SK-N-SH (cell line): ENCODE measurements at regions not wholly inside any gene's neighbourhood (a gene's known extent, or its start where the extent isn't known, plus 50 kb on each side); places are given as distances from the start of the nearest gene placed in this dataset.
"Not testable (repeated sequence)": the region's sequence is repeated elsewhere in the genome, so short reads cannot be mapped to it uniquely, and the experiment has no call there.

Experiments used
- CTCF ChIA-PET: fragments of 300-600, 350-600 bp; formaldehyde crosslinking; extraction: SDS; loops from one replicate; lab custom pipeline; 2021; lab: Yijun Ruan, JAX
- POLR2A ChIA-PET: fragments of 350-600 bp; sonication (Branson Sonifier 250); formaldehyde crosslinking; extraction: SDS; loops from one replicate; lab custom pipeline; 2020; ENCODE audit warnings: antibody characterized with exemption, inconsistent platforms; lab: Yijun Ruan, JAX
- DNase-seq: peaks from one replicate; pipeline ENCODE4 v3.0.0; 2012
- H2AFZ ChIP-seq: fragments of 200-600 bp; sonication (generic); 2 replicates; pipeline ENCODE4 v1.8.1; 2016; ENCODE audit warnings: antibody characterized with exemption, mild to moderate bottlenecking, low read depth
- H3F3A ChIP-seq: fragments of 200-600 bp; sonication (generic); replicated peaks from 2 replicates; pipeline ENCODE3; 2016; ENCODE audit warnings: antibody characterized with exemption, mild to moderate bottlenecking; ENCODE audit not compliant: insufficient read depth
- H3K27ac ChIP-seq, 2 experiments: fragments of 200-500 bp in 1 of 2; fragments of 200-600 bp in 1 of 2; sonication (Bioruptor generic) in 1 of 2; sonication (generic), shearing (Covaris generic) in 1 of 2; 2 replicates each; pipeline versions ENCODE4 v1.5.1 to v1.6.1; 2014 to 2016; ENCODE audit warnings: low read depth in 2 of 2, inconsistent platforms in 1 of 2, low read length in 1 of 2, mild to moderate bottlenecking in 1 of 2, mixed read lengths in 1 of 2
- H3K27me3 ChIP-seq: fragments of 200-600 bp; sonication (generic), shearing (Covaris generic); 2 replicates; pipeline ENCODE4 v1.6.1; 2016; ENCODE audit warnings: mixed run types; ENCODE audit not compliant: insufficient read depth
- H3K36me3 ChIP-seq, 2 experiments: fragments of 200-500 bp in 1 of 2; fragments of 200-600 bp in 1 of 2; sonication (Bioruptor generic) in 1 of 2; sonication (generic) in 1 of 2; replicated peaks in 1 of 2; 2 replicates each; pipeline versions ENCODE3 to v1.5.1; 2014 to 2016; ENCODE audit warnings: low read length in 1 of 2, mild to moderate bottlenecking in 1 of 2; ENCODE audit not compliant: insufficient read depth in 2 of 2, control insufficient read depth in 1 of 2
- H3K4me1 ChIP-seq, 2 experiments: fragments of 200-500 bp in 1 of 2; fragments of 200-600 bp in 1 of 2; sonication (Bioruptor generic) in 1 of 2; sonication (generic), shearing (Covaris generic) in 1 of 2; 2 replicates each; pipeline versions ENCODE4 v1.5.1 to v1.6.1; 2014 to 2016; ENCODE audit warnings: low read depth in 1 of 2, low read length in 1 of 2, mixed run types in 1 of 2; ENCODE audit not compliant: insufficient read depth in 2 of 2, control insufficient read depth in 1 of 2
- H3K4me2 ChIP-seq: fragments of 200-600 bp; sonication (generic), shearing (Covaris generic); 2 replicates; pipeline ENCODE4 v1.6.1; 2017; ENCODE audit warnings: mixed run types
- H3K4me3 ChIP-seq, 2 experiments: fragments of 200-500 bp in 1 of 2; fragments of 200-600 bp in 1 of 2; sonication (Bioruptor generic) in 1 of 2; sonication (generic), shearing (Covaris generic) in 1 of 2; 2 replicates each; pipeline versions ENCODE4 v1.5.1 to v1.8.1; 2014 to 2016; ENCODE audit warnings: low read depth in 2 of 2, inconsistent platforms in 1 of 2, low read length in 1 of 2, mild to moderate bottlenecking in 1 of 2, mixed read lengths in 1 of 2, moderate library complexity in 1 of 2
- H3K79me2 ChIP-seq: fragments of 200-600 bp; sonication (generic); 2 replicates; pipeline ENCODE4 v1.8.1; 2017; ENCODE audit warnings: mild to moderate bottlenecking; ENCODE audit not compliant: insufficient read depth
- H3K9ac ChIP-seq: fragments of 200-600 bp; sonication (generic); 2 replicates; pipeline ENCODE4 v1.6.1; 2017; ENCODE audit warnings: mixed run types
- H3K9me2 ChIP-seq: fragments of 200-600 bp; sonication (generic); 2 replicates; pipeline ENCODE4 v1.6.1; 2017; ENCODE audit warnings: mixed run types
- H3K9me3 ChIP-seq: fragments of 200-600 bp; sonication (generic); 2 replicates; pipeline ENCODE4 v1.6.1; 2017; ENCODE audit warnings: mixed run types, mild to moderate bottlenecking, moderate library complexity
- H4K20me1 ChIP-seq: fragments of 200-600 bp; sonication (generic); 2 replicates; pipeline ENCODE4 v1.6.1; 2017; ENCODE audit warnings: mild to moderate bottlenecking, mixed run types; ENCODE audit not compliant: insufficient read depth
- CTCF ChIP-seq: fragments of 200-600 bp; sonication (generic); IDR thresholded peaks from 2 replicates; pipeline ENCODE4 v1.6.1; 2017; ENCODE audit warnings: antibody characterized with exemption, mild to moderate bottlenecking, moderate library complexity
- ELF1 ChIP-seq: IDR thresholded peaks from 2 replicates; pipeline ENCODE4 v1.4.0; 2012
- GATA2 ChIP-seq: sonication (generic); formaldehyde crosslinking; IDR thresholded peaks from 2 replicates; pipeline ENCODE4 v1.5.0; 2020; ENCODE audit warnings: mild to moderate bottlenecking, missing genetic modification reagents
- MAX ChIP-seq: IDR thresholded peaks from 2 replicates; pipeline ENCODE4 v1.4.0; 2012; ENCODE audit warnings: low read depth
- NRF1 ChIP-seq: IDR thresholded peaks from 2 replicates; pipeline ENCODE4 v1.6.1; 2012; ENCODE audit warnings: low read depth, mild to moderate bottlenecking, low read length
- RAD21 ChIP-seq: IDR thresholded peaks from 2 replicates; pipeline ENCODE4 v1.6.1; 2012; ENCODE audit warnings: mild to moderate bottlenecking, low read length
- REST ChIP-seq: IDR thresholded peaks from 2 replicates; pipeline ENCODE4 v1.6.1; 2012; ENCODE audit warnings: mild to moderate bottlenecking, low read depth, low read length, moderate library complexity
- SMC3 ChIP-seq: IDR thresholded peaks from 2 replicates; pipeline ENCODE4 v1.6.1; 2012; ENCODE audit warnings: low read depth, low read length, improper control_type of control experiment
- TAF1 ChIP-seq: IDR thresholded peaks from 2 replicates; pipeline ENCODE4 v1.6.1; 2012; ENCODE audit warnings: low read depth, mild to moderate bottlenecking, low read length, moderate library complexity, borderline replicate concordance
- WGBS: methylation state at CpG from one replicate; pipeline ENCODE4 v1.1.6; 2017; ENCODE audit warnings: low lambda C conversion rate; 5-methylcytosine and 5-hydroxymethylcytosine counted together

- Histone ChIP-seq H2AFZ (peak overlapping the region; percentile 82), H3K4me3 (no peak overlapping the region), H3K9me2 (no peaks in the 10 kb centered on the region), H3K4me2 (no peak overlapping the region), H3F3A (peaks cover 12% of the 10 kb centered on the region), H3K79me2 (no peaks in the 10 kb centered on the region), H4K20me1 (no peaks in the 10 kb centered on the region), H3K36me3 (no peaks in the 10 kb centered on the region), H3K27ac (peak overlapping the region in 1 of 2 experiments; percentile 89; a peak in 2 of 4 replicates)
- peak; percentile 44 for DNase-seq
- CTCF ChIA-PET, result interaction anchor here (1.7 to 1.8 kb wide), 2 partner anchors 192 to 203 kb away, joined by 4 to 6 read pairs; no protein-coding TSS in a partner anchor
- WGBS, result 44% methylated on average over 4 of the region's 4 CpGs
- TF ChIP-seq ELF1 (no peak), SMC3 (peak; percentile 78), REST (no peak), TAF1 (no peak), NRF1 (0 out of 2 replicates have a peak, but pooled peaks have one; percentile 18), GATA2 (no peak), RAD21 (peak; percentile 91), MAX (no peak), CTCF (peak; percentile 77)
- TF ChIP-seq, all 33 proteins: peak for 4
- peaks cover 0 to 12% of the 10 kb centered on the region in 2 experiments; a peak in 2 of 4 replicates for H3K4me1 ChIP-seq
- peaks cover 5% of the 10 kb centered on the region for H3K9me3 ChIP-seq
- peak overlapping the region; percentile 30; the same call in 1 of the 2 replicates for H3K9ac ChIP-seq
- H3K27me3 ChIP-seq, result no peaks in the 10 kb centered on the region
- POLR2A ChIA-PET, result no interaction called here
Measured at GRCh38 chr6:155530219-155530834, 74.7 kb upstream of the NOX3 start.

GRCh38 chr6:155529814-155530213 lies 74.2 kb upstream of the NOX3 start:
- DNase-seq, result peak; percentile 2
- Histone ChIP-seq H3K9ac (peak overlapping the region; percentile 30; the same call in 1 of the 2 replicates), H3K27ac (peak overlapping the region in 1 of 2 experiments; percentile 89; a peak in 2 of 4 replicates), H3K4me1 (peaks cover 0 to 12% of the 10 kb centered on the region in 2 experiments; a peak in 2 of 4 replicates), H3F3A (peaks cover 12% of the 10 kb centered on the region), H2AFZ (peak overlapping the region; percentile 82; the same call in 1 of the 2 replicates)
- CTCF ChIA-PET, result interaction anchor here (1.0 to 1.8 kb wide), 7 partner anchors 9 to 228 kb away, joined by 3 to 6 read pairs (median 4); no protein-coding TSS in a partner anchor
- H3K4me2 ChIP-seq, H3K9me2 ChIP-seq, H3K4me3 ChIP-seq, H4K20me1 ChIP-seq, H3K27me3 ChIP-seq, H3K9me3 ChIP-seq, POLR2A ChIA-PET, H3K79me2 ChIP-seq, H3K36me3 ChIP-seq: not testable (repeated sequence)
- WGBS, result 99% methylated on average over 7 of the region's 7 CpGs
